ENCODE measurements at regions not wholly inside any gene's neighbourhood (a gene's known extent, or its start where the extent isn't known, plus 50 kb on each side); places are given as distances from the start of the nearest gene placed in this dataset.

DNA sequence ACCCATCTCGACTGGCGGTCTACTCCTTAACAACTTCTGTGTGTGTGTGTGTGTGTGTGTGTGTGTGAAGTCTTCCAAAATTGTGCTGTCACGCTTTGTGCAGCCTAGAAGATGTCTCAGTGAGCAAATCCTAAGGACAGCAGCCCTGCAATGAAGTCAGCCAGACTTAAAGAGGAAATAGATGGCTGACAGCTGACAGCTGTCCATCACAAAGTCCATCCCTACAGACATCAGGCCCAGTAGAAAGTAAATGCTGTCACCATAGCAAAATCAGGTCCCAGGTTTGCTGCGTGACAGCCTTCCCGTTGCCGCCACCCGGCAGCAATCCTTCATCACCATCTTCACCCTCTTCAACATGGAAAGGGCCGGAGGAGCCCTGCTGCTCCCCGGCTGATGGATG, 416.0 kb downstream of the SOX9 start:
- Histone ChIP-seq H3K27ac (ENCODE audit: low read depth in 1 of 2, low read length in 2 of 2) (no peak overlapping the region), H3K4me1 (ENCODE audit: control insufficient read depth in 4 of 4, insufficient read depth in 4 of 4, low read length in 3 of 4) (peaks cover 0 to 3% (median 0%) of the 10 kb centered on the region in 4 donors), H3K36me3 (ENCODE audit: control insufficient read depth in 4 of 4, insufficient read depth in 3 of 4, low read depth in 1 of 4, low read length in 3 of 4) (no peaks in the 10 kb centered on the region), H3K9me3 (ENCODE audit: control insufficient read depth in 4 of 4, low read length in 3 of 4) (no peaks in the 10 kb centered on the region), H3K9ac (ENCODE audit: low read depth in 1 of 2, low read length in 2 of 2) (no peak overlapping the region), H3K27me3 (ENCODE audit: control insufficient read depth in 4 of 4, insufficient read depth in 4 of 4, low read length in 3 of 4) (peaks cover 0 to 3% (median 0%) of the 10 kb centered on the region in 4 donors), H3K4me3 (ENCODE audit: low read depth in 1 of 3, low read length in 3 of 3) (no peak overlapping the region)
- no peak for DNase-seq (ENCODE audit: low spot score)
- WGBS, result 86% methylated on average over 9 of the region's 9 CpGs
- TF ChIP-seq NR2F2 (IDR thresholded peaks at IDR 0.05) (no peak), MAX (IDR thresholded peaks at IDR 0.05) (no peak), FOXA2 (IDR thresholded peaks at IDR 0.05) (no peak), RXRA (IDR thresholded peaks at IDR 0.05) (no peak), CTCF (IDR thresholded peaks at IDR 0.05; ENCODE audit: low read depth, low read length, missing input control) (no peak), HNF4A (conservative IDR thresholded peaks at IDR 0.05) (no peak), SP1 (IDR thresholded peaks at IDR 0.05) (no peak), EGR1 (IDR thresholded peaks at IDR 0.05; ENCODE audit: low read depth in 2 of 2) (no peak), JUND (IDR thresholded peaks at IDR 0.05) (no peak), YY1 (IDR thresholded peaks at IDR 0.05) (no peak), TAF1 (conservative IDR thresholded peaks at IDR 0.05) (no peak), GABPA (IDR thresholded peaks at IDR 0.05 in 1 of 2, conservative IDR thresholded peaks at IDR 0.05 in 1 of 2) (no peak), HNF4G (IDR thresholded peaks at IDR 0.05) (no peak), RAD21 (IDR thresholded peaks at IDR 0.05) (no peak), FOXA1 (IDR thresholded peaks at IDR 0.05) (no peak)
- TF ChIP-seq, protein P1, sequence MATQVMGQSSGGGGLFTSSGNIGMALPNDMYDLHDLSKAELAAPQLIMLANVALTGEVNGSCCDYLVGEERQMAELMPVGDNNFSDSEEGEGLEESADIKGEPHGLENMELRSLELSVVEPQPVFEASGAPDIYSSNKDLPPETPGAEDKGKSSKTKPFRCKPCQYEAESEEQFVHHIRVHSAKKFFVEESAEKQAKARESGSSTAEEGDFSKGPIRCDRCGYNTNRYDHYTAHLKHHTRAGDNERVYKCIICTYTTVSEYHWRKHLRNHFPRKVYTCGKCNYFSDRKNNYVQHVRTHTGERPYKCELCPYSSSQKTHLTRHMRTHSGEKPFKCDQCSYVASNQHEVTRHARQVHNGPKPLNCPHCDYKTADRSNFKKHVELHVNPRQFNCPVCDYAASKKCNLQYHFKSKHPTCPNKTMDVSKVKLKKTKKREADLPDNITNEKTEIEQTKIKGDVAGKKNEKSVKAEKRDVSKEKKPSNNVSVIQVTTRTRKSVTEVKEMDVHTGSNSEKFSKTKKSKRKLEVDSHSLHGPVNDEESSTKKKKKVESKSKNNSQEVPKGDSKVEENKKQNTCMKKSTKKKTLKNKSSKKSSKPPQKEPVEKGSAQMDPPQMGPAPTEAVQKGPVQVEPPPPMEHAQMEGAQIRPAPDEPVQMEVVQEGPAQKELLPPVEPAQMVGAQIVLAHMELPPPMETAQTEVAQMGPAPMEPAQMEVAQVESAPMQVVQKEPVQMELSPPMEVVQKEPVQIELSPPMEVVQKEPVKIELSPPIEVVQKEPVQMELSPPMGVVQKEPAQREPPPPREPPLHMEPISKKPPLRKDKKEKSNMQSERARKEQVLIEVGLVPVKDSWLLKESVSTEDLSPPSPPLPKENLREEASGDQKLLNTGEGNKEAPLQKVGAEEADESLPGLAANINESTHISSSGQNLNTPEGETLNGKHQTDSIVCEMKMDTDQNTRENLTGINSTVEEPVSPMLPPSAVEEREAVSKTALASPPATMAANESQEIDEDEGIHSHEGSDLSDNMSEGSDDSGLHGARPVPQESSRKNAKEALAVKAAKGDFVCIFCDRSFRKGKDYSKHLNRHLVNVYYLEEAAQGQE (IDR thresholded peaks at IDR 0.05), result no peak
- TF ChIP-seq, protein P2, sequence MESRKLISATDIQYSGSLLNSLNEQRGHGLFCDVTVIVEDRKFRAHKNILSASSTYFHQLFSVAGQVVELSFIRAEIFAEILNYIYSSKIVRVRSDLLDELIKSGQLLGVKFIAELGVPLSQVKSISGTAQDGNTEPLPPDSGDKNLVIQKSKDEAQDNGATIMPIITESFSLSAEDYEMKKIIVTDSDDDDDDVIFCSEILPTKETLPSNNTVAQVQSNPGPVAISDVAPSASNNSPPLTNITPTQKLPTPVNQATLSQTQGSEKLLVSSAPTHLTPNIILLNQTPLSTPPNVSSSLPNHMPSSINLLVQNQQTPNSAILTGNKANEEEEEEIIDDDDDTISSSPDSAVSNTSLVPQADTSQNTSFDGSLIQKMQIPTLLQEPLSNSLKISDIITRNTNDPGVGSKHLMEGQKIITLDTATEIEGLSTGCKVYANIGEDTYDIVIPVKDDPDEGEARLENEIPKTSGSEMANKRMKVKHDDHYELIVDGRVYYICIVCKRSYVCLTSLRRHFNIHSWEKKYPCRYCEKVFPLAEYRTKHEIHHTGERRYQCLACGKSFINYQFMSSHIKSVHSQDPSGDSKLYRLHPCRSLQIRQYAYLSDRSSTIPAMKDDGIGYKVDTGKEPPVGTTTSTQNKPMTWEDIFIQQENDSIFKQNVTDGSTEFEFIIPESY (IDR thresholded peaks at IDR 0.05), result no peak
- TF ChIP-seq, protein P3, sequence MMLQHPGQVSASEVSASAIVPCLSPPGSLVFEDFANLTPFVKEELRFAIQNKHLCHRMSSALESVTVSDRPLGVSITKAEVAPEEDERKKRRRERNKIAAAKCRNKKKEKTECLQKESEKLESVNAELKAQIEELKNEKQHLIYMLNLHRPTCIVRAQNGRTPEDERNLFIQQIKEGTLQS (IDR thresholded peaks at IDR 0.05), result no peak

All from liver (tissue), 8 donors.